Endothelial cell of umbilical vein (primary cell): ENCODE measurements at regions not wholly inside any gene's neighbourhood (a gene's known extent, or its start where the extent isn't known, plus 50 kb on each side); places are given as distances from the start of the nearest gene placed in this dataset.

Source experiments
- BruUV-seq: library from RNA; stranded (reverse); fragments of 400-500 nt; replicated peaks from 2 replicates; lab custom pipeline; 2021; lab: Mats Ljungman, UMichigan
- CTCF ChIA-PET: fragments of 300-600, 350-600 bp; sonication (Branson Sonifier 250); formaldehyde crosslinking; loops from one replicate; lab custom pipeline; 2021; ENCODE audit warnings: antibody characterized with exemption, inconsistent platforms; lab: Charles Lee
- POLR2A ChIA-PET: fragments of 300-600, 350-600 bp; sonication (Branson Sonifier 250); formaldehyde crosslinking; loops from one replicate; lab custom pipeline; 2021; ENCODE audit warnings: antibody characterized with exemption, inconsistent platforms; lab: Charles Lee
- DNase-seq: peaks from one replicate; pipeline ENCODE4 v3.0.0-alpha.2; 2011; ENCODE audit warnings: low read depth, low spot score
- FAIRE-seq: peaks from 2 replicates; lab custom pipeline; 2011; peaks lifted over from hg19 to GRCh38; lab: Jason Lieb, UNC
- H2AFZ ChIP-seq: 2 replicates; pipeline ENCODE4 v1.6.0; 2012; ENCODE audit warnings: low read depth, low read length, control low read depth, inconsistent platforms
- H3K27ac ChIP-seq: 2 replicates; pipeline ENCODE4 v1.5.1; 2011; ENCODE audit warnings: low read depth, mild to moderate bottlenecking, control low read depth, low read length, moderate library complexity; ENCODE audit not compliant: insufficient read depth
- H3K27me3 ChIP-seq, 2 experiments: 2 replicates each; pipeline versions ENCODE4 v1.6.0 to v1.6.1; 2011; ENCODE audit warnings: low read length in 2 of 2, mixed read lengths in 1 of 2; ENCODE audit not compliant: control insufficient read depth in 2 of 2, insufficient read depth in 2 of 2
- H3K36me3 ChIP-seq, 2 experiments: 2 replicates in 1 of 2; 3 replicates in 1 of 2; pipeline ENCODE4 v1.5.1; 2011; ENCODE audit warnings: low read length in 2 of 2, mild to moderate bottlenecking in 1 of 2, moderate library complexity in 1 of 2; ENCODE audit not compliant: control insufficient read depth in 2 of 2, insufficient read depth in 2 of 2; ENCODE audit errors: extremely low read depth in 1 of 2
- H3K4me1 ChIP-seq: 3 replicates; pipeline ENCODE4 v1.5.1; 2011; ENCODE audit warnings: mild to moderate bottlenecking, low read length; ENCODE audit not compliant: control insufficient read depth, insufficient read depth; ENCODE audit errors: extremely low read depth
- H3K4me2 ChIP-seq: 2 replicates; pipeline ENCODE4 v1.6.1; 2011; ENCODE audit warnings: low read length, control low read depth, mixed read lengths; ENCODE audit not compliant: insufficient read depth
- H3K4me3 ChIP-seq, 3 experiments: fragments of 200-600 bp in 1 of 3; sonication (generic), shearing (Covaris generic) in 1 of 3; replicated peaks in 1 of 3; 2 replicates each; pipeline ENCODE4 v1.5.1; 2011 to 2016; ENCODE audit warnings: control low read depth in 3 of 3, low read length in 3 of 3, mild to moderate bottlenecking in 2 of 3, inconsistent platforms in 1 of 3, low read depth in 1 of 3, moderate library complexity in 1 of 3; ENCODE audit not compliant: insufficient read depth in 1 of 3
- H3K79me2 ChIP-seq: 2 replicates; pipeline ENCODE4 v1.6.0; 2012; ENCODE audit warnings: low read length, inconsistent platforms; ENCODE audit not compliant: control insufficient read depth, insufficient read depth
- H3K9ac ChIP-seq: replicated peaks from 2 replicates; pipeline ENCODE3; 2011; ENCODE audit warnings: low read length, control low read depth; ENCODE audit not compliant: insufficient read depth; ENCODE audit errors: extremely low read depth
- H3K9me1 ChIP-seq: replicated peaks from 3 replicates; pipeline ENCODE4 v1.6.0; 2011; ENCODE audit warnings: mild to moderate bottlenecking, low read length; ENCODE audit not compliant: control insufficient read depth, insufficient read depth; ENCODE audit errors: extremely low read depth
- H3K9me3 ChIP-seq: replicated peaks from 2 replicates; pipeline ENCODE4 v1.5.1; 2012; ENCODE audit warnings: low read length, inconsistent platforms; ENCODE audit not compliant: control insufficient read depth, insufficient read depth
- H4K20me1 ChIP-seq: replicated peaks from 2 replicates; pipeline ENCODE3; 2011; ENCODE audit warnings: mild to moderate bottlenecking, low read length; ENCODE audit not compliant: control insufficient read depth, insufficient read depth; ENCODE audit errors: extremely low read depth
- EZH2 ChIP-seq: IDR thresholded peaks from 2 replicates; pipeline ENCODE4 v1.6.1; 2012; ENCODE audit warnings: borderline replicate concordance, low read depth, mild to moderate bottlenecking, moderate library complexity, low read length, inconsistent platforms; ENCODE audit not compliant: severe bottlenecking
- FOS ChIP-seq: IDR thresholded peaks from 2 replicates; pipeline ENCODE4 v1.6.1; 2011; ENCODE audit warnings: mild to moderate bottlenecking, low read length, moderate library complexity, borderline replicate concordance; ENCODE audit not compliant: insufficient read depth
- GATA2 ChIP-seq: IDR thresholded peaks from 2 replicates; pipeline ENCODE4 v1.7.0; 2011; ENCODE audit warnings: low read depth, mild to moderate bottlenecking, moderate library complexity, mixed read lengths, low read length; ENCODE audit not compliant: insufficient read length, insufficient read depth
- JUN ChIP-seq: IDR thresholded peaks from 2 replicates; pipeline ENCODE4 v1.6.1; 2011; ENCODE audit warnings: borderline replicate concordance, low read depth; ENCODE audit not compliant: insufficient read length, insufficient read depth
- MYC ChIP-seq: IDR thresholded peaks from one replicate; pipeline ENCODE4 v1.6.1; 2011; ENCODE audit warnings: mild to moderate bottlenecking, low read depth, low read length
- POLR2A ChIP-seq: IDR thresholded peaks from 2 replicates; pipeline ENCODE4 v1.6.1; 2012; ENCODE audit warnings: low read depth, mild to moderate bottlenecking, control low read depth, low read length
- POLR2AphosphoS5 ChIP-seq: IDR thresholded peaks from 2 replicates; pipeline ENCODE4 v1.6.1; 2012; ENCODE audit warnings: low read depth, mild to moderate bottlenecking, control low read depth, low read length, moderate library complexity; ENCODE audit not compliant: insufficient read depth
- dilution Hi-C: fragments of 300-500 bp; cut with MboI; formaldehyde crosslinking; loops from one replicate; pipeline ENCODE4 v1.15.0; 2019; ENCODE audit warnings: low sequenced_read_pairs; ENCODE audit not compliant: extremely low pct_ligation_motif_present
- intact Hi-C: fragments of 100-400 bp; cut with micrococcal nuclease; formaldehyde crosslinking; loops from one replicate; pipeline ENCODE4 v1.10.0; 2022
- TF ChIP-seq, protein P1 (sequence below): IDR thresholded peaks from 2 replicates; pipeline ENCODE4 v1.6.1; 2011; ENCODE audit not compliant: insufficient read depth, insufficient read length
- TF ChIP-seq, protein P2 (sequence below), 2 donors: IDR thresholded peaks; 1 replicate in 1 of 2; 2 replicates in 1 of 2; pipeline ENCODE4 v1.5.1; 2011; ENCODE audit warnings: low read length in 2 of 2, mild to moderate bottlenecking in 2 of 2, moderate library complexity in 2 of 2, control low read depth in 1 of 2, inconsistent platforms in 1 of 2, low read depth in 1 of 2; ENCODE audit not compliant: insufficient read depth in 1 of 2; ENCODE audit errors: extremely low read depth in 1 of 2

DNA sequence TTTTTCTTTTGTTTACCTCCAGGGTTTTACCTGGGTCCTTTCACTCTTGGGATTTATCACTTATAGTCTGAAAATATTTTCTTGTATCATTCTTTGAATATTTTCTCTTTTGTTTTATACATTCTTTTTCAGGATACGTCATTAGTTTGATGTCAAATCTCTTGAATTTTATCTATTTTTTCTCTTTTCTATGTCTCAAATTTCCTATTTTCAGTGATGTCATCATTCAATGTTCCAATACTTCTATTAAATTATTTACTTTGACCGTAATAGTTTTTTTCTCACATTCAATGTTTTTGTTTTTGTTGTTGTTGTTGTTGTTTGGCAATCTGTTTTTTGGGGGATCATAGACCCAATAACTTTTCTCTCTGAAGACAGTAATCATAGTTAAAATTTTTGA, 83.5 kb downstream of the PRR20E start:
- Histone ChIP-seq H3K27me3 (no peaks in the 10 kb centered on the region), H3K36me3 (no peaks in the 10 kb centered on the region), H3K9me3 (no peaks in the 10 kb centered on the region), H3K27ac (no peak overlapping the region), H3K79me2 (no peaks in the 10 kb centered on the region), H3K9me1 (no peaks in the 10 kb centered on the region), H4K20me1 (no peaks in the 10 kb centered on the region), H3K4me1 (no peaks in the 10 kb centered on the region), H3K9ac (no peak overlapping the region), H2AFZ (no peak overlapping the region), H3K4me3 (no peak overlapping the region), H3K4me2 (no peak overlapping the region)
- ChIA-PET CTCF (no interaction called here), POLR2A (no interaction called here)
- intact Hi-C loops (no loop called here), dilution Hi-C loops (no loop called here)
- FAIRE-seq = no peak
- no TSS peak for BruUV-seq
- TF ChIP-seq JUN = no peak
- no peak for TF ChIP-seq MYC
- TF ChIP-seq, protein P1, sequence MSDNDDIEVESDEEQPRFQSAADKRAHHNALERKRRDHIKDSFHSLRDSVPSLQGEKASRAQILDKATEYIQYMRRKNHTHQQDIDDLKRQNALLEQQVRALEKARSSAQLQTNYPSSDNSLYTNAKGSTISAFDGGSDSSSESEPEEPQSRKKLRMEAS = no peak
- TF ChIP-seq FOS = no peak
- no peak for TF ChIP-seq POLR2A
- no peak for TF ChIP-seq EZH2
- TF ChIP-seq, protein P2, sequence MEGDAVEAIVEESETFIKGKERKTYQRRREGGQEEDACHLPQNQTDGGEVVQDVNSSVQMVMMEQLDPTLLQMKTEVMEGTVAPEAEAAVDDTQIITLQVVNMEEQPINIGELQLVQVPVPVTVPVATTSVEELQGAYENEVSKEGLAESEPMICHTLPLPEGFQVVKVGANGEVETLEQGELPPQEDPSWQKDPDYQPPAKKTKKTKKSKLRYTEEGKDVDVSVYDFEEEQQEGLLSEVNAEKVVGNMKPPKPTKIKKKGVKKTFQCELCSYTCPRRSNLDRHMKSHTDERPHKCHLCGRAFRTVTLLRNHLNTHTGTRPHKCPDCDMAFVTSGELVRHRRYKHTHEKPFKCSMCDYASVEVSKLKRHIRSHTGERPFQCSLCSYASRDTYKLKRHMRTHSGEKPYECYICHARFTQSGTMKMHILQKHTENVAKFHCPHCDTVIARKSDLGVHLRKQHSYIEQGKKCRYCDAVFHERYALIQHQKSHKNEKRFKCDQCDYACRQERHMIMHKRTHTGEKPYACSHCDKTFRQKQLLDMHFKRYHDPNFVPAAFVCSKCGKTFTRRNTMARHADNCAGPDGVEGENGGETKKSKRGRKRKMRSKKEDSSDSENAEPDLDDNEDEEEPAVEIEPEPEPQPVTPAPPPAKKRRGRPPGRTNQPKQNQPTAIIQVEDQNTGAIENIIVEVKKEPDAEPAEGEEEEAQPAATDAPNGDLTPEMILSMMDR (IDR thresholded peaks at IDR 0.05; ENCODE audit: extremely low read depth in 1 of 2, insufficient read depth in 1 of 2, low read depth in 1 of 2, low read length in 2 of 2) = no peak
- TF ChIP-seq GATA2 = no peak
- no peak for TF ChIP-seq POLR2AphosphoS5
- no peak for DNase-seq
